HepG2 (cell line): ENCODE measurements at regions not wholly inside any gene's neighbourhood (a gene's known extent, or its start where the extent isn't known, plus 50 kb on each side); places are given as distances from the start of the nearest gene placed in this dataset.

Source experiments
- FOSL1 ChIP-seq: sonication (generic); formaldehyde crosslinking; IDR thresholded peaks from 2 replicates; pipeline ENCODE4 v1.9.0; 2021; ENCODE audit warnings: missing genetic modification reagents, borderline replicate concordance
- HMG20A ChIP-seq: IDR thresholded peaks from 2 replicates; pipeline ENCODE4 v1.6.1; 2016; ENCODE audit warnings: borderline replicate concordance
- ZNF652 ChIP-seq: IDR thresholded peaks from 2 replicates; pipeline ENCODE4 v1.6.1; 2016; ENCODE audit warnings: low read depth, borderline replicate concordance
- TF ChIP-seq, protein P1 (sequence below): sonication (generic); formaldehyde crosslinking; IDR thresholded peaks from 2 replicates; pipeline ENCODE4 v1.5.0; 2020; ENCODE audit warnings: mild to moderate bottlenecking, missing genetic modification reagents, moderate library complexity
- TF ChIP-seq, protein P2 (sequence below): sonication (generic); formaldehyde crosslinking; IDR thresholded peaks from 2 replicates; pipeline ENCODE4 v1.5.0; 2020; ENCODE audit warnings: mild to moderate bottlenecking, missing genetic modification reagents

DNA sequence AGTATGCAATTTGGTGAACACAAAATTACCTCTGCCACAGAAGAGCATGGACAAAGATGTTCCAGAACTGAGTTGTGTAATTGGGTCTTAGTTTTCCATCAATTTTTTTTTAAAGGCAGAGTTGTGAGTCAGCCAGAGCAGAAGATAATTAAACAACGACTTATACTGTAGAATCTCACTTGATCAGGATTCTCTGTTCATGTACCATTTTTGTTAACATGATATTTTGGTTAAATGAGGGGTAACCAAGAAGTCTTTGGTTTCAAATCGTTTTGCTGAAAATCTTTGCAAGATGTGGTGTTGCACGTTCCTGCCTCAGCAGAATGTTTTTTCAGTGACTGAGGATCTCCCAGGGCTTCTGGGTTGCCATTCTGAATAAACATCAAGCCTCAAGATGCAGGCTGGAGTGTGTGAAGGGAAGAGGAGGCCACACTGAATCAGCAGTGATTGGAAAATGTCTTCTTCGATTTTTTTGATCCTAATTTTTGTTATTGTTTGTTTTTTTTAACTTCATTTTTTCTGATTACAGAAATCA lies 232.6 kb upstream of the IRX3 start:
- no peak for TF ChIP-seq FOSL1 (CRISPR knock-in tag)
- TF ChIP-seq HMG20A (CRISPR knock-in tag), result no peak
- TF ChIP-seq, protein P1, sequence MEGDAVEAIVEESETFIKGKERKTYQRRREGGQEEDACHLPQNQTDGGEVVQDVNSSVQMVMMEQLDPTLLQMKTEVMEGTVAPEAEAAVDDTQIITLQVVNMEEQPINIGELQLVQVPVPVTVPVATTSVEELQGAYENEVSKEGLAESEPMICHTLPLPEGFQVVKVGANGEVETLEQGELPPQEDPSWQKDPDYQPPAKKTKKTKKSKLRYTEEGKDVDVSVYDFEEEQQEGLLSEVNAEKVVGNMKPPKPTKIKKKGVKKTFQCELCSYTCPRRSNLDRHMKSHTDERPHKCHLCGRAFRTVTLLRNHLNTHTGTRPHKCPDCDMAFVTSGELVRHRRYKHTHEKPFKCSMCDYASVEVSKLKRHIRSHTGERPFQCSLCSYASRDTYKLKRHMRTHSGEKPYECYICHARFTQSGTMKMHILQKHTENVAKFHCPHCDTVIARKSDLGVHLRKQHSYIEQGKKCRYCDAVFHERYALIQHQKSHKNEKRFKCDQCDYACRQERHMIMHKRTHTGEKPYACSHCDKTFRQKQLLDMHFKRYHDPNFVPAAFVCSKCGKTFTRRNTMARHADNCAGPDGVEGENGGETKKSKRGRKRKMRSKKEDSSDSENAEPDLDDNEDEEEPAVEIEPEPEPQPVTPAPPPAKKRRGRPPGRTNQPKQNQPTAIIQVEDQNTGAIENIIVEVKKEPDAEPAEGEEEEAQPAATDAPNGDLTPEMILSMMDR (CRISPR knock-in tag), result no peak
- TF ChIP-seq ZNF652, result no peak
- TF ChIP-seq, protein P2, sequence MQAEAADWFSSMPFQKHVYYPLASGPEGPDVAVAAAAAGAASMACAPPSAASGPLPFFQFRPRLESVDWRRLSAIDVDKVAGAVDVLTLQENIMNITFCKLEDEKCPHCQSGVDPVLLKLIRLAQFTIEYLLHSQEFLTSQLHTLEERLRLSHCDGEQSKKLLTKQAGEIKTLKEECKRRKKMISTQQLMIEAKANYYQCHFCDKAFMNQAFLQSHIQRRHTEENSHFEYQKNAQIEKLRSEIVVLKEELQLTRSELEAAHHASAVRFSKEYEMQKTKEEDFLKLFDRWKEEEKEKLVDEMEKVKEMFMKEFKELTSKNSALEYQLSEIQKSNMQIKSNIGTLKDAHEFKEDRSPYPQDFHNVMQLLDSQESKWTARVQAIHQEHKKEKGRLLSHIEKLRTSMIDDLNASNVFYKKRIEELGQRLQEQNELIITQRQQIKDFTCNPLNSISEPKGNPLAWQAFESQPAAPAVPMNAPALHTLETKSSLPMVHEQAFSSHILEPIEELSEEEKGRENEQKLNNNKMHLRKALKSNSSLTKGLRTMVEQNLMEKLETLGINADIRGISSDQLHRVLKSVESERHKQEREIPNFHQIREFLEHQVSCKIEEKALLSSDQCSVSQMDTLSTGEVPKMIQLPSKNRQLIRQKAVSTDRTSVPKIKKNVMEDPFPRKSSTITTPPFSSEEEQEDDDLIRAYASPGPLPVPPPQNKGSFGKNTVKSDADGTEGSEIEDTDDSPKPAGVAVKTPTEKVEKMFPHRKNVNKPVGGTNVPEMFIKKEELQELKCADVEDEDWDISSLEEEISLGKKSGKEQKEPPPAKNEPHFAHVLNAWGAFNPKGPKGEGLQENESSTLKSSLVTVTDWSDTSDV (CRISPR knock-in tag), result no peak
